HL-60 (cell line): ENCODE measurements at regions not wholly inside any gene's neighbourhood (a gene's known extent, or its start where the extent isn't known, plus 50 kb on each side); places are given as distances from the start of the nearest gene placed in this dataset.

Experiments
- GABPA ChIP-seq: IDR thresholded peaks from 2 replicates; pipeline ENCODE4 v1.6.1; 2012; ENCODE audit warnings: low read depth
- POLR2AphosphoS5 ChIP-seq: IDR thresholded peaks from 2 replicates; pipeline ENCODE4 v1.6.1; 2012; ENCODE audit warnings: low read depth
- SPI1 ChIP-seq: IDR thresholded peaks from 2 replicates; pipeline ENCODE4 v1.6.1; 2012; ENCODE audit warnings: low read depth, mild to moderate bottlenecking, borderline replicate concordance
- TF ChIP-seq, protein P1 (sequence below): IDR thresholded peaks from one replicate; pipeline ENCODE4 v1.5.1; 2011; ENCODE audit warnings: low read length, control low read depth, inconsistent platforms; ENCODE audit not compliant: insufficient read depth
- TF ChIP-seq, protein P2 (sequence below): IDR thresholded peaks from 2 replicates; pipeline ENCODE4 v1.6.1; 2012; ENCODE audit warnings: low read depth; ENCODE audit not compliant: insufficient replicate concordance

DNA sequence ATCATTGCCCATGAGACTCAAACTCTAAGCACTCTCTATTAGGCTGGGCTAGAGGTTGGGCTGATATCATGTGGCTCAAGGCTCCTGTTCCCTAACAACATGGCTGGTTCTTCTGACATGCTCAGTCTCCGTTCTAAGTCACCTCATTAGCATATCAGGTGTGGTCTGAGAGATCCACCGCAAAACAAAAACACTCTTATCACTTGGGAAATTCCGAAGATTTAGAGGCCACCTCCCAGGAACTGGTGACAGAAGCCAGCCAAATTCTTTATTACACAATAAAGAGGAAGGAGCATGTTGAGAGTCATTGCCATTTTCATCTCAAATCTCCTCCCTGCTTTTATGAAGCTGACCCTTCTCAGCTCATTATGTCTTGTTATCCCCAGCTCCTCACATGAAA lies 107.6 kb downstream of the MSX2 start:
- TF ChIP-seq, protein P1, sequence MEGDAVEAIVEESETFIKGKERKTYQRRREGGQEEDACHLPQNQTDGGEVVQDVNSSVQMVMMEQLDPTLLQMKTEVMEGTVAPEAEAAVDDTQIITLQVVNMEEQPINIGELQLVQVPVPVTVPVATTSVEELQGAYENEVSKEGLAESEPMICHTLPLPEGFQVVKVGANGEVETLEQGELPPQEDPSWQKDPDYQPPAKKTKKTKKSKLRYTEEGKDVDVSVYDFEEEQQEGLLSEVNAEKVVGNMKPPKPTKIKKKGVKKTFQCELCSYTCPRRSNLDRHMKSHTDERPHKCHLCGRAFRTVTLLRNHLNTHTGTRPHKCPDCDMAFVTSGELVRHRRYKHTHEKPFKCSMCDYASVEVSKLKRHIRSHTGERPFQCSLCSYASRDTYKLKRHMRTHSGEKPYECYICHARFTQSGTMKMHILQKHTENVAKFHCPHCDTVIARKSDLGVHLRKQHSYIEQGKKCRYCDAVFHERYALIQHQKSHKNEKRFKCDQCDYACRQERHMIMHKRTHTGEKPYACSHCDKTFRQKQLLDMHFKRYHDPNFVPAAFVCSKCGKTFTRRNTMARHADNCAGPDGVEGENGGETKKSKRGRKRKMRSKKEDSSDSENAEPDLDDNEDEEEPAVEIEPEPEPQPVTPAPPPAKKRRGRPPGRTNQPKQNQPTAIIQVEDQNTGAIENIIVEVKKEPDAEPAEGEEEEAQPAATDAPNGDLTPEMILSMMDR: no peak
- TF ChIP-seq, protein P2, sequence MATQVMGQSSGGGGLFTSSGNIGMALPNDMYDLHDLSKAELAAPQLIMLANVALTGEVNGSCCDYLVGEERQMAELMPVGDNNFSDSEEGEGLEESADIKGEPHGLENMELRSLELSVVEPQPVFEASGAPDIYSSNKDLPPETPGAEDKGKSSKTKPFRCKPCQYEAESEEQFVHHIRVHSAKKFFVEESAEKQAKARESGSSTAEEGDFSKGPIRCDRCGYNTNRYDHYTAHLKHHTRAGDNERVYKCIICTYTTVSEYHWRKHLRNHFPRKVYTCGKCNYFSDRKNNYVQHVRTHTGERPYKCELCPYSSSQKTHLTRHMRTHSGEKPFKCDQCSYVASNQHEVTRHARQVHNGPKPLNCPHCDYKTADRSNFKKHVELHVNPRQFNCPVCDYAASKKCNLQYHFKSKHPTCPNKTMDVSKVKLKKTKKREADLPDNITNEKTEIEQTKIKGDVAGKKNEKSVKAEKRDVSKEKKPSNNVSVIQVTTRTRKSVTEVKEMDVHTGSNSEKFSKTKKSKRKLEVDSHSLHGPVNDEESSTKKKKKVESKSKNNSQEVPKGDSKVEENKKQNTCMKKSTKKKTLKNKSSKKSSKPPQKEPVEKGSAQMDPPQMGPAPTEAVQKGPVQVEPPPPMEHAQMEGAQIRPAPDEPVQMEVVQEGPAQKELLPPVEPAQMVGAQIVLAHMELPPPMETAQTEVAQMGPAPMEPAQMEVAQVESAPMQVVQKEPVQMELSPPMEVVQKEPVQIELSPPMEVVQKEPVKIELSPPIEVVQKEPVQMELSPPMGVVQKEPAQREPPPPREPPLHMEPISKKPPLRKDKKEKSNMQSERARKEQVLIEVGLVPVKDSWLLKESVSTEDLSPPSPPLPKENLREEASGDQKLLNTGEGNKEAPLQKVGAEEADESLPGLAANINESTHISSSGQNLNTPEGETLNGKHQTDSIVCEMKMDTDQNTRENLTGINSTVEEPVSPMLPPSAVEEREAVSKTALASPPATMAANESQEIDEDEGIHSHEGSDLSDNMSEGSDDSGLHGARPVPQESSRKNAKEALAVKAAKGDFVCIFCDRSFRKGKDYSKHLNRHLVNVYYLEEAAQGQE: no peak
- no peak for TF ChIP-seq POLR2AphosphoS5
- TF ChIP-seq GABPA: no peak
- TF ChIP-seq SPI1: no peak
